Brain microvascular endothelial cell (primary cell): ENCODE measurements at regions not wholly inside any gene's neighbourhood (a gene's known extent, or its start where the extent isn't known, plus 50 kb on each side); places are given as distances from the start of the nearest gene placed in this dataset.

Source experiments
- DNase-seq: peaks from one replicate; pipeline ENCODE4 v3.0.0-alpha.2; 2020
- H3K27ac ChIP-seq: fragments of 250-450 bp; sonication (Bioruptor Pico); 2 replicates; pipeline ENCODE4 v1.5.1; 2020; ENCODE audit warnings: mild to moderate bottlenecking, moderate library complexity
- H3K27me3 ChIP-seq: fragments of 250-450 bp; sonication (Bioruptor Pico); replicated peaks from 2 replicates; pipeline ENCODE4 v1.5.1; 2020; ENCODE audit warnings: mild to moderate bottlenecking
- H3K36me3 ChIP-seq: fragments of 250-450 bp; sonication (Bioruptor Pico); replicated peaks from 2 replicates; pipeline ENCODE4 v1.5.1; 2020; ENCODE audit warnings: mild to moderate bottlenecking
- H3K4me3 ChIP-seq: 2 replicates; pipeline ENCODE4 v1.5.1; 2011; ENCODE audit warnings: low read depth, mild to moderate bottlenecking, control low read depth, low read length, moderate library complexity
- in situ Hi-C: cut with HindIII; loops from 2 replicates; pipeline ENCODE4 v1.10.0; 2017; ENCODE audit warnings: low sequenced_read_pairs, low pct_ligation_motif_present
- TF ChIP-seq, protein P1 (sequence below): IDR thresholded peaks from 2 replicates; pipeline ENCODE4 v1.5.1; 2011; ENCODE audit warnings: low read depth, mild to moderate bottlenecking, moderate library complexity, low read length, control low read depth, inconsistent platforms; ENCODE audit errors: missing control alignments

DNA sequence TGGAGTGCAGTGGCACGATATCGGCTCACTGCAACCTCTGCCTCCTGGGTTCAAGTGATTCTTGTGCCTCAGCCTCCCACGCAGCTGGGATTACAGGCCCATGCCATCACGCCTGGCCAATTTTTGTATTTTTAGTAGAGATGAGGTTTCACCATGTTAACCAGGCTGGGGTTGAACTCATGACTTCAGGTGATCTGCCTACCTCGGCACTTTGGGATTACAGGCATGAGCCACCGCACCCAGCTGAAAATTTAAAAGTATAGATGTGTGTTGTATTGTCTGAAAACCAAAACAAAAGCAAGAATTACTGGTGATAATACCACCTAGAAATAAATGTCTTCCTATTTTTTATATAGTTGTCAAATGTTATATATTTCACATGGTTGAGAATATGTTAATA is 162.0 kb upstream of the DMRT1 start:
- Histone ChIP-seq H3K27ac (no peak overlapping the region), H3K4me3 (no peak overlapping the region), H3K36me3 (no peaks in the 10 kb centered on the region), H3K27me3 (no peaks in the 10 kb centered on the region)
- TF ChIP-seq, protein P1, sequence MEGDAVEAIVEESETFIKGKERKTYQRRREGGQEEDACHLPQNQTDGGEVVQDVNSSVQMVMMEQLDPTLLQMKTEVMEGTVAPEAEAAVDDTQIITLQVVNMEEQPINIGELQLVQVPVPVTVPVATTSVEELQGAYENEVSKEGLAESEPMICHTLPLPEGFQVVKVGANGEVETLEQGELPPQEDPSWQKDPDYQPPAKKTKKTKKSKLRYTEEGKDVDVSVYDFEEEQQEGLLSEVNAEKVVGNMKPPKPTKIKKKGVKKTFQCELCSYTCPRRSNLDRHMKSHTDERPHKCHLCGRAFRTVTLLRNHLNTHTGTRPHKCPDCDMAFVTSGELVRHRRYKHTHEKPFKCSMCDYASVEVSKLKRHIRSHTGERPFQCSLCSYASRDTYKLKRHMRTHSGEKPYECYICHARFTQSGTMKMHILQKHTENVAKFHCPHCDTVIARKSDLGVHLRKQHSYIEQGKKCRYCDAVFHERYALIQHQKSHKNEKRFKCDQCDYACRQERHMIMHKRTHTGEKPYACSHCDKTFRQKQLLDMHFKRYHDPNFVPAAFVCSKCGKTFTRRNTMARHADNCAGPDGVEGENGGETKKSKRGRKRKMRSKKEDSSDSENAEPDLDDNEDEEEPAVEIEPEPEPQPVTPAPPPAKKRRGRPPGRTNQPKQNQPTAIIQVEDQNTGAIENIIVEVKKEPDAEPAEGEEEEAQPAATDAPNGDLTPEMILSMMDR = no peak
- in situ Hi-C loops = no loop called here
- no peak for DNase-seq

DNA sequence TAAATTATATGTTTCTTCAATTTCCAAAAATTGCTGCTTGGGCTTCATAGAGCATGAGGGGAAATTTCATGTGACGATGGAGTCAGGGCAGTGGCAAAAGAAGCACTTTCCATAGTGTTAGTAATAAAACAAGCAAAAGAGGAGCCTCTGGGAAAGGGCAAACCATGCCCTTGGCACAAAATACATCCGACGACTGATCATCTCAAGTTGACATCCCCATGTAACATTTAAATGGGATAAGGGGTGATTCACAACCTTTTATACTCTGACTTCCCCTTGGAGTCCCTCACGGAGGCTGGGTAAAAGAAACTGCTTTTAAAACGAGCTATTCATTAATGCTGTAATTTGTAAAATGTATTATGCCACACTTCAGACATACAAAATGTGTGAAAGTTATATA is 161.4 kb upstream of the DMRT1 start:
- Histone ChIP-seq H3K4me3 (no peak overlapping the region), H3K27ac (no peak overlapping the region), H3K27me3 (no peaks in the 10 kb centered on the region), H3K36me3 (no peaks in the 10 kb centered on the region)
- in situ Hi-C loops = no loop called here
- TF ChIP-seq, protein P1 = no peak
- no peak for DNase-seq

DNA sequence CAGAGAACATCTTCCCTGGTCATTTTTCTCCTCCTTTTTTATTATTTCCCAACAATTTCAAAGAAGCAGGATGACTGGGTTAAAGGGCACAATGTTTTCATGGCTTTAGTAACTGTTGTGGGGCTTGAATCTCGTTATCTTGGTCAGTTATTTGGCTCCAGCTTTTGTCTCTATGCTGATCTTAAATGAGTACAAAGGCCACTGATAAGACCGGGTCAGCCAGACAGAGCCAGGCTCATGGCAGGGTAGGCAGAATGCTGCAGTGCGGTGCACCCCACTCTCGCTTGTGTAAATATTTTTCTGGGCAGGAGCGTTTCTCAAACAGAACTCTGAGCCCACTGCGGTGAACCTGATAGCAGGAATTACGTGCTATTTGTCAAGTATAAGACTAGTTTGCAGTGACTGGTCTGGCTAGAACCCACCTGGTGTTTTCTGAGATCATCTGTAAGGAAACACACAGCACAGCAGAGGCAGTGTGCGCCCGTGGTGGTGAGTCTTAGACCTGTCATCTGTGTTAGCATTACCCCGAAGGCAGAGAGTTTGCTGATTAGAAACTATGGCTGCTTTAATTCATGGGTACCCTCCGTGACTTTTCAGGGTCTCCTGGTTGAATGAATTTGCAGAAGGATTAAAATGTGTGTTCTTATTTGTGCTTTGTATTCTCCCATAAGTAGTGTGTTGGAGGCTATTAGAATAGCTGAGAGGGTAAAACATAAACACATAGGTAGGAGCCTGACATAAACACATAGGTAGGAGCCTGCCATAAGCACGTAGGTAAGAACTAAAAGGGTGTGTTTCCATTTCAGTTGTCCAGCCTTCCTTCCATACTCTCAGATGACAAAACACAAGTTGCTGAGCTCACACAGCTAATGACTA is 158.6 kb upstream of the DMRT1 start:
- TF ChIP-seq, protein P1 = no peak
- in situ Hi-C loops = no loop called here
- H3K27me3 ChIP-seq = no peaks in the 10 kb centered on the region
- no peak overlapping the region for H3K27ac ChIP-seq
- DNase-seq = no peak
- no peak overlapping the region for H3K4me3 ChIP-seq
- H3K36me3 ChIP-seq = no peaks in the 10 kb centered on the region

DNA sequence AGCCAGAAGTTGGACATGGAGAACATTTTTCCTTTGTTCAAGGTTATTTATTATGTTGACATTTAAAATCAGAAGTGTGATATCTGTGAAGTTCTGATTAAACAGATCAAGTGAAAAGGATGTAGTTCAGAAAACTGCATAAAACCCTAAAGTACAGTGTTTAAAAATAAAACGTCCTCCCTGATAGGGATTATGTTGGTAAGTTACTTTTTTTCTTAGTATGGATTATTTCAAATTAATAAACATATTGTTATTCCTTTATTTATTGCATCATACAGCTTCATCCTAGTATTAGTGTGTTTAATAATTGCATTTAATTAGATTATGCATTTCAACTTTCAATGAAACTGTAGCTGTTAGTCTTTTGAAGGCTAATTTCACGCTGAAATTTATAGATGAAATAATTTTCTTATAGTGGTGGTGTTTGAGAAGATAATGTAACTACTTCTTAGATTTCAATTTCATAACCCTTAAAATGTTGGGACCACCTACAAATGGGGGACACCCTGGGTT is 157.9 kb upstream of the DMRT1 start:
- TF ChIP-seq, protein P1 = no peak
- peak overlapping the region; percentile 75 for H3K27ac ChIP-seq

DNA sequence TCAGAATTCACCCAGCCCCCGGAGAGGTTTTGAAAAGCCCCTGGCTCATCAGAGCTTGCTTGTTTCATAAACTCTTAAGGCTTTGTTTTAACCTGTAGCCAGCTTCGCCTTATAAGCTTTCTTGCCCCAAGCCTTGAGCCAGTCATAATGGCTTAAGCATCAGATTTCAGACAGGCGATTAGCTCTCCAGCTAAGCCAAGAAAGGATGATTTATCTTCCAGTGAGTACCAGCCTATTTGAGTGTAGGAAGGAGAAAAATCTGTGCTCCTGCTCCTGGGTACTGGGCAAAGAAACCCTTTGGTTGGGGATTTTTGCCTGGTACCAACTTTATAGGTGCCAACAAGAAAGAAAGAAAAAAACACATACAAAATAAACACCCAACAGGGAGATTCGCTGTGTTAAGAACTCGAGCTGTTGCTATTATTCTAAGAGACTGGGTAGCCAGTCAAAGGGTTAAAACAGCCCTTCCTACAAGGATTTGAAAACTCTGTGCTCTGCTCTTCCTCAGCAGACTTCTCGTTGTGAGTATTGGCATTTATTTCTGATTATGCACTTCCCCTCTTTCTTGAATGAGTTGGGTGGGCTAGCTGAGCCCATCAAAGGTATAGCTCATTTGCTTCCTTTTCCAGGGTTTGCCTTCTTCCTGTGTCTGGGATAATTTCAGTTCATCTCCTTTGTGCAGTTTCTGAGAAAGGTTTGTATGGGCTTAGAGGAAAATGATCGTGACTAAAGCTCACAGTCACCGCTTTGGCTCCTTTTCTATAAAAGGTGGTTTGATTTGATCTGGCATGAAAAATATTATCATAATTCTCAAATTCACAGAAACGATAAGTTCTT is 157.2 kb upstream of the DMRT1 start:
- Histone ChIP-seq H3K4me3 (peak overlapping the region; percentile 22), H3K36me3 (no peaks in the 10 kb centered on the region), H3K27ac (peak overlapping the region; percentile 75), H3K27me3 (no peaks in the 10 kb centered on the region)
- in situ Hi-C loops = no loop called here
- TF ChIP-seq, protein P1 = no peak
- DNase-seq = peak; percentile 33

More for the DNA sequence above, 157.9 kb upstream of the DMRT1 start:
- in situ Hi-C loops = no loop called here
- no peaks in the 10 kb centered on the region for H3K27me3 ChIP-seq
- no peak overlapping the region for H3K4me3 ChIP-seq
- no peaks in the 10 kb centered on the region for H3K36me3 ChIP-seq
- no peak for DNase-seq
